ENCODE measurements at regions not wholly inside any gene's neighbourhood (a gene's known extent, or its start where the extent isn't known, plus 50 kb on each side); places are given as distances from the start of the nearest gene placed in this dataset.

DNA sequence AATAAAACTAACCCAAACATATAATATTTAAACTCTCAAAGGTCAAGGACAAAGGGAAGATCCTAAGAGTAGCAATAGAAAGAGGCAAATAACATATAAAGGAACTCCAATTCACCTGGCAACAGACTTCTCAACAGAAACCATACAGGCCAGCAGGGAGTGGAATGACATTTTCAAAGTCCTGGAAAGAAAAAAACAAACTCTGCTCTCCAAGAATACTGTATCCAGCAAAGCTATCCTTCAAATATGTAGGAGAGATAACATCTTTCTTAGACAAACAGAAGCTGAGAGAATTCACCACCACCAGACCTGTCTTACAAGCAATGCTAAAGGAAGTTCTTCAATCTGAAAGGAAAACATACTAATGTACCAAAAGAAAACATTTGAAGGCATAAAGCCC lies 51.5 kb upstream of the TMEM158 start:
- no peak for DNase-seq

- DNase-seq = no peak
Measured at GRCh38 chr3:45280232-45280631, 54.1 kb upstream of the TMEM158 start.

DNA sequence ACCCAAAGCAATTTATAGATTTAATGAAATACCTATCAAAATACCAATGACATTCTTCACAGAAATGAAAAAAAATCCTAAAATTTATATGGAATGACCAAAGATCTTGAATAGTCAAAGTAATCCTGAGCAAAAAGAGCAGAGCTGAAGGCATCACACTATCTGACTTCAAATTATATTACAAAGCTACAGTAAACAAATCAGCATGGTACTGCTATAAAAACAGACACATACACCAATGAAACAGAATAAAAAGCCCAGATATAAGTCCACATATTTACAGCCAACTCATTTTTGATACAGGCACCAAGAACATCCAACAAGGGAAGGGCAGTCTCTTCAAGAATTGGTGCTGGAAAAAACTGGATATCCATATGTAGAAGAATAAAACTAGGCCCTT lies 54.9 kb upstream of the TMEM158 start:
- no peak for DNase-seq

- DNase-seq = no peak
Measured at GRCh38 chr3:45283471-45283870, 57.4 kb upstream of the TMEM158 start.

- DNase-seq = no peak
Measured at GRCh38 chr3:45297331-45297730, 71.2 kb upstream of the TMEM158 start.

DNA sequence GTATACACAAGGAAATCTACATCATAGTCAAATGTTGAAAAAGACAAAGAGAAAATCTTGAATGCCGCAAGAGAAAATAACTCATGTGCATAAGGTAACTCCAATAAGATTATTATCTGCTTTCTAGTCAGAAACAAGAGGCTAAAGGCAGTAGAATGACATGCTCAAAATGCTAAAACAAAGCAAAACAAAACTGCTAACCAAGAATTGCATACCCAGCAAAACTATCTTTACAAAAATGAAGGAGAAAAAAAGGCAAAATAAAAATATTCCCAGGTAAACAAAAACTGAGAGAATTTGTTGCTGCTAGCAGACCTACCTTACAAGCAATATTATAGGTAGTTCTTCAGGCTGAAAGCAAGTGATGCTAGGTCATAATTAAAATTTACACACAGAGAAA lies 76.4 kb upstream of the TMEM158 start:
- DNase-seq = no peak

GRCh38 chr3:45306406-45307008 lies 80.4 kb upstream of the TMEM158 start:
- no peak for DNase-seq

DNA sequence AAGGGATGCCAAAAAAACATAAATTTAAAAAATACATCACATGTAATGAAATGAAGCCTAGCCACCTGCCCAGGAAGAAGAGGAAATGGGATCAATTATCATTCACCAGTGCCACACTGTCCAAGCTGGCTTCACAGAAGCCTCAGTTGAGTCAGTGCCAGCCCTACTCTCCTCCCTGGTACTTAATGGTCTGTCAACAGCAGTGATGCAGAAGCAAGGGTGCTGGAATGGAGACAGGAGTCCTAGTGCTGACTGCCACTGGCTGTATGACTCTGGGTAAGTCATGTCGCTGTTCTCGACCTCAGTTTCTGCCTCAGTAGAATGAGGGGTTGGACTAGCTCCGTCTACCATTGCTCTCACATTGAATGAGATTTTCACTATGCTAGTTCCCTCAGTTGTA lies 78.5 kb upstream of the LARS2 start:
- DNase-seq = peak; percentile 72

GRCh38 chr3:45311327-45311726 lies 77.0 kb upstream of the LARS2 start:
- DNase-seq = no peak

- no peak for DNase-seq
Measured at GRCh38 chr3:45311953-45312801, 76.2 kb upstream of the LARS2 start.

- no peak for DNase-seq
Measured at GRCh38 chr3:45312836-45313493, 75.4 kb upstream of the LARS2 start.

DNA sequence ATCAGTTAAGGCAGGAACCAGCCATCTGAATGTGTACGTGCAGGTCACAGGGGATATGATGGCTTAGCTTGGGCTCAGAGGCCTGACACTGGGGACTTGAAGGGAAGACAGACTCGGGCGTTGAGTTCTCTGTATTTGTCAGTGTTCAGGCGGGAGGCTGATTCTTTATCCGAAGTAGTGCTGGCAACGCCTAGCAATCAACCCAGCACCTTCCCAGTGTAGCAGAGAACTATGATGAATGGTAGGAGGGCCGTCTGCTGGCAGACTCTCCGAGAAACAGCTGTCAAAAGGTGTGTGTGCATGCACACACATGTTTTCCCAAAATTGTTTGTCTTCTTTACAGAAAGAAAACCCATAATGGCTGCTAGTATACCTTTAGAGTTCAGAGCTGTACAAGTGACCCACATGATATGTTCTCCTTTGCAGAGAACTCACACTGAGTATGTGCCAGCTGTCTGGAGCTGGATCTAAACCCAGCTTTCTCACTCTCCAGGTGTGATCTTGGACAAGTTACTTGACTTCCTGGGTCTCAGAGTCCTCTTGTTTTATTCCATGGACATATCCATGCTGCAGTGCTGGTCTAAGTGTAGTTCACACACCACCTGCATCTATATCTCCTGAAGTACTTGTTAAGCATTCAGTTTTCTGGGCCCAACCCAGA lies 74.5 kb upstream of the LARS2 start:
- DNase-seq = no peak

DNA sequence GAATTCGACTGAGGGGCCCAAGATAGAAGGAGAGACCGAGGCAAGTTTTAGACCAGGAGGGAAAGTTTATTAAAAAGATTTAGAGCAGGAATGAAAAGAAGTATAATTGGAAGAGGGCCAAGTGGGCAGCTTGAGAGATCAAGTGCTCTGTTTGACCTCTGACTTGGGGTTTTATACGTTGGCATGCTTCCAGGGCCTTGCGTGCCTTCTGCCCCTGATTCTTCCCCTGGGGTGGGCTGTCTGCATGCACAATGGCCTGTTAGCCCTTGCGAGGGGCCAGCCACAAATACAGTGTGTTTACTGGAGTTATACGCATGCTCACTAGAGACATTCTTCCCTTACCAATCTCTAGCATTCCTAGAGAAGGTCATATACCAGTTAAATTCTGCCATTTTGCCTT lies 70.7 kb upstream of the LARS2 start:
- DNase-seq = no peak

DNA sequence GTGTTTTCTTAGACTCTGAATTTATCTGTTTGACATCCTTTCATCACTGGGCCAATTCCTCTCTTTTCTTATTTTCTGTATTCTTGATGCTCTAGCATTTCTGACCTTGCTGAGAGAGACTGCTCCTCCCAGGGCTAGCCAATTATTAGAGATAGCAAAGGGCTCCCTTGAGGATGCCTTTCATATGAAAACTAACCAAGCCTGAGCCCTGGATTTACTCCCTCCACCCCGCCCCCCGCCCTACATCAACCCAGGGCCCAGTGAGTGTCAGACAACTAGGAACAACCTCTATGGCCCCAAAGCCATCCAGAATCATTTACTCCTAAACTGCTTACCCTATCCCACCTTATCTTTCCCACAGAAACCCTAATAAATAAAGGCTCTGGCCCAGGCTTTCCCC lies 69.7 kb upstream of the LARS2 start:
- no peak for DNase-seq

DNA sequence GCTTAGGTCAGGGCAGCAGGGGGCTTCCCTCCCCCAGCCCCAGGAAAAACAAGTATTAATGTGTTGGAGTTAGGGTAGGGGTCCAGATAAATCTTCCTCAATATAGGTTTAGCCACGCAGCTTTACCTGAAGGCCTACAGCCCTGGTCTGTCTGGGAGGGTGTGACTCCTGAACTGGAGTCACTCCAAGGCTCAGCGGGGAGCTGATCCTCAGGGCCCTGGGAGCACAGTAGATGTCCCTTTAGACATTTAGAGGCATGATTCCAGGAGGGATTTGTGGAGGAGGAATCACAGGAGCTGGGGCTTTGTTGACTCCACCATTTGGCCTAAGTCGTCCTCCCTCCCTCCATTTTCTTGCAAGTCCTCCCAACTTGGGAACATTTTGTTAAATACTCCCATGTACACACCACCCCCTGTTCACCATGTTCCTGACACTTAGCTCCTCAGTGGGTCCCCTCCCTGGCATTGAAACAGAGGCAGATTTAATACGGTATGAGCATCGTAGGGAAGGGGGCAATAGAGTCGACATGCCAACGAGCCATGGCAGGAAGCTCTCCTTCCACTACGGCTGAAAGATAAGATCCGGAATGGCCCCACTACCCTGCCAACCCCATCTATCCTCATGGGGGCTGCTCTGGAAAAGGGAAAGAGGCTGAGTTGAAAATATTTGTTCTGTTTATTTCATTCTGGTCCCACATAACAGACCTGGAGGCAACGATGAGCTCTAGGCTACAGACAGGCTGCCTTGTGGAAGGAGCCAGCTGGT lies 69.0 kb upstream of the LARS2 start:
- no peak for DNase-seq

GRCh38 chr3:45319996-45320305 lies 68.4 kb upstream of the LARS2 start:
- no peak for DNase-seq

DNA sequence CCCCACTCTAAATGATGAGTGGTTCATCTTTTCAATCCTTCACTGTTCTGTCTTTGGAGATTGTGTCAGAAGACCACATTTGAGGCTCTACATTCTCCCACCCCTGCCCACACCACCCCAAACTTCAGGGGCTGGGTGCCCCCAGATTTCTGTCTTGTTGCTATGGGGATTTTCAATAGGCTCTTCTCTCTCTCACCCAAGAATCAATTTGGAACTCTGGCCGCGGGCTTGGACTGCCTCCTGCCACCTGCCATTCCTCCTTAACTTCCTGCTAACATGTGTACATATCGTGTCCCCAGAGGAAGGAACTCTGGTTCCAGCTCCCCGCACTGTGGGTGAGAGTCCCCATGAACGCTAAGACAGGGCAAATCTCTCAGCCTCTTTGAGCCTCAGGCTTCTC lies 67.4 kb upstream of the LARS2 start:
- DNase-seq = no peak

DNA sequence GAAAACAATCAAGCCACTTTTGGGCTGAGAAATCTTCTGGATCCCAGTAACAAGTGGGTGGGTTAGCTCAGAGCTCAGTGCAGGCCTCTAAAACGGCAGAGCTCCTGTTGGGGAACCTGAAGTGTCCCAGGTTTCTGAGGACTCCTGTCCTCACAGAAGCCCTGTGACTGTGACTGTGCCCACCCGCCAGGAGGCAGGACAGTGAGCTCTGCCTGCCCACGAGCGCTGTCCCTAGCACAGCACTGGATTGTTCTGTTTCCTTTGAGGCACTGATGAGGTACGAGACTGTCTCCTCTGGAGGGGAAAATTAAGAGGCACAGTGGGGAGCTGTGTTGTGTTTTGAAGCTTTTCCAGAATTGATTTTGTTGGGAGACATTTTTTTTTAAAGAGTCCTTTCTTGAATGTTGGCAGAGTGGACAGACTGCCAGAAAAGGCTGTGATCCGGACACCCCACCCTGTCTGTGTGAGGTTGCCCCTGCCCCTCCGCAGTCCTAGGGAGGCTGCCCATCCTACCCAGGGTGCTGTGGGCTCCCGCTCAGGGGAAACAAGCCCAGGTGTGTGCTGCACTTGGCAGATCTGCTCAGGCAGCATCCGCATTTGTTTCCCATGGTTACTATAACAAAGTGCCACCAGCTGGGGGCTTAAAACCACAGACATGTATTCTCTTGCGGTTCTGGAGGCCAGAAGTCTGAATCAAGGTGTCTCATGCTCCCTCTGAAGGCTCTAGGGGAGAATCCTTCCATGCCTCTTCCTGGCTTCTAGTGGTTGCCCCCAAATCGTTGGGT lies 66.6 kb upstream of the LARS2 start:
- no peak for DNase-seq

DNA sequence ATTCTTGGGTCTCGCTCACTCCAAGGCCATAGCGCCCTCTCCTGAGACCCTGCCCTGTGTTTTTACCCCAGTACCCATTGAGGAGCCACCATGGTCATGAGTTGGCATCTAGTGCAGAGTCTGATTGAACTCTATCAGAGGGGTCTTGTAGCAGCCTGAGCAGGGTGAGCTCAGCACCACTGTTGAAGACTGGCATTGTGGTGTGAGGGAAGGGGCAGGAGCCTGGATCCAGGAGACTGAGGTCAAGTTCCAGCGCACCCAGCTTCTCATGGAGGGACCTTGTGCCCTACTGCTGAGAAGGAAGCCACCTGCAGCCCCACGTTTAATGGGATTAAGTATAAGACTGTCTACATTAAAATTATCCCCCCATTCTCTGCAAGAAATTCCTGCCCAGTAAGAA lies 65.8 kb upstream of the LARS2 start:
- DNase-seq = no peak

- DNase-seq = no peak
Measured at GRCh38 chr3:45325676-45326075, 62.7 kb upstream of the LARS2 start.

- no peak for DNase-seq
Measured at GRCh38 chr3:45329761-45330305, 58.5 kb upstream of the LARS2 start.
